Frontal cortex (tissue), 3 donors: ENCODE measurements at regions not wholly inside any gene's neighbourhood (a gene's known extent, or its start where the extent isn't known, plus 50 kb on each side); places are given as distances from the start of the nearest gene placed in this dataset.
"Not testable (repeated sequence)": the region's sequence is repeated elsewhere in the genome, so short reads cannot be mapped to it uniquely, and the experiment has no call there.

Experiments
- DNase-seq, 2 donors: peaks; one replicate each; pipeline ENCODE4 v3.0.0; 2012; ENCODE audit warnings: low spot score in 2 of 2
- FAIRE-seq: peaks from 2 replicates; lab custom pipeline; 2012; peaks lifted over from hg19 to GRCh38; lab: Jason Lieb, UNC
- donor health status: control.
- donor health status: control.
- donor health status: control.

DNA sequence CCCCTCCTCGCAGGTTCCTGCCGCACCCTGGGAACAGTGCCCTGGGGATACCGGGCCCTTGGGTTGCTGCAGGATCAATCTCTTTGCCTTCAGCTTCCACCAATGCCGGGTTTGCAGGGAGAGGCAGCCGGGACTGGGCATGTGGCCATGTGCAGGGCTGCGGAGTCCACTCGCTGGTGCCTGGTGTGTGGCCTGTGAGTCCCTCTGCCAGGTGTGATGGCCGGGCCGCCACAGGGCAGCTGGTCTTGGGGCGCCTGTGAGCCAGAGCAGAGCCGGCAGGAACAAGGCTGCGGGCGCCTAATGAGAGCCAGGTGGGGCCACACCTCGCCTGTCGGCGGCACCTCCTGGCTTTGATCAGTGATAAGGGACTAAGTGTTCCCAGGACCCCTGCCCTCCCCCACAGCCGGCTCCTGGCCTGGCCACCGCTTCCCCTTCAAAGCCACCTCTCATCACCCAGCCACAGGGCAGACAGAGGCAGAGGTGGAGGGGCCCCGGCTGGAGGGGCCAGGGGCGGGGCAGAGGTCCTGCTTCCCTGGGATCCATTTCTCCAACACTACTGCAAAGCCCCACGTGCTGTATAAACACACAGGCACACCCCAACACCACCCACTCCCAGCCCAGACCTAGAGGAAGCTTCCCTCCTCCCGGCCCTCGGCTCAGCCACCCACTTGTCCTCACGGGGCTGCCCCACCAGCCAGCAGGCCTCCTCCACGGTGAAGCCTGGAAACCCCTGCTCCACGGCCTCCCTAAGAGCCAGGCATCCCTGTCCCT lies 132.7 kb downstream of the CPZ start:
- DNase-seq (no peak), FAIRE-seq (no peak)

DNA sequence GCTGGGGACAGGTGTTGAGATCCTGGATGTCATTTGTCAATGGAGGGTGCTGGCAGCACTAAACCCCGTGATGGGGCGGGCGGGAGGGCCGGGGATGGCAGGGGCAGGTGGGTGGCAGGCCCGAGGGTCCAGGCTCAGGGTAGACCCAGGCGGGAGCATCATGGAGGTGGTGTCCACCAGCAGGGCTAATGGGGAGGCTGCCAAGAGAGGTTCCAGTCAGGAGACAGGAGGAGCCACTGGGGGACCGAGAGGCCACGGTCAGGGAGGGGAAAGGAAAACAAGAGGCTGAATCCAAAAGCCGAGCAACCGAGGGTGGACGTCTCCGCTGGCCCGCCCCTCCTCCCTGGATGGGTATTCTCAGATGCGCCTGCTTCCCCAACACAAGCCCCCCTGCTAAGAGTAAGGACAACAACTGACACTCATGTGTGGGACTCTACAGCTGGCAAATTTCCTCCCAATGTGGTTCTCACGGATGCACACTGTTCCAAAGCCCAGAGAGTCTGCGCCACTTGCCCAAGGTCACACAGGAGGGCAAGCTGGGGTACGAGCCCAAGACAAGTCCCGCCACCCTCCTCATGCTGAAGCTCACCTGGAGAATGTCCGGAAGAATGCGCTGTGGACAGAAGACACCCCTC lies 132.0 kb downstream of the CPZ start:
- FAIRE-seq, result no peak
- no peak for DNase-seq

DNA sequence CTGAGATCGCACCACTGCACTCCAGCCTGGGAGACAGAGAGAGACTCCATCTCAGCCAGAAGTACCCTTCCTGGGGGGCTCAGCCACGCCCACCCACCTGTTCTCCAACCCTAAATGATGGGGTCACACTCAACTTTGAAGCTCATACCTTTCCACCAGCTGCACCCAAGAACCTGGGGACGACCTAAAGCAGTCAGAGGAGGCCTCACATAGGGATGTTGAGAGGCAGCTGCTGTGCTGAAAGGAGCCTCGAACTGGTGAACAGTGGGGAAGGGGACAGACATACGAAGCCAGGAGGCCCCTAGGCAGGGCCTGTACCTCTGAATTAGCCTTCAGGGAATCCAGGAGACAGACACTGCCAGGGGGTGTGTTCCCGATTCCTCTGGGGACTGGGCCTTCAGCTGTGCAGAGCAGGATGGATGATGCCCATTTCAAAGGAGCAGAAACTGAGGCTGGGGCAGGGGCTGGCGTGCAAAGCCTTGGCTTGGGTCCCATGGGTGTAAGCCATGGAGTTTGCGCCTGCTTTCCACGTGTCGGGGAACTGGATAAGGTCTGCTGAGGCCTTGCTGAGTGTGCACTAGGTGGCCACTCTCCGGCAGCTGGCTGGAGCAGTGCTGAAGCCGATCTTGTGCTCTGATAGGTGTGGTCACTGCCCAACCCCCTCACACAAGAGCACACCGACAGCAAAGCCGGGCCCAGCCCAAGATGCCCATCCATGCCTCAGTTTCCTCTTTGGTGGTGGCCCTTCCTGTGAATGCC lies 130.8 kb downstream of the CPZ start:
- FAIRE-seq (no peak), DNase-seq (no peak)

GRCh38 chr4:8722556-8722955 lies 130.0 kb downstream of the CPZ start:
- FAIRE-seq (no peak), DNase-seq (no peak)

GRCh38 chr4:8721621-8722020 lies 129.1 kb downstream of the CPZ start:
- DNase-seq (no peak), FAIRE-seq (no peak)

- FAIRE-seq (no peak), DNase-seq (no peak)
These were observed 126.9 kb downstream of the CPZ start for GRCh38 chr4:8719421-8719820.

- not testable (repeated sequence) for FAIRE-seq
These were observed 124.9 kb downstream of the CPZ start for GRCh38 chr4:8717470-8717869.

GRCh38 chr4:8710946-8711345 lies 118.4 kb downstream of the CPZ start:
- DNase-seq (no peak), FAIRE-seq (no peak)

More at GRCh38 chr4:8717470-8717869, 124.9 kb downstream of the CPZ start:
- not testable (repeated sequence) for DNase-seq

DNA sequence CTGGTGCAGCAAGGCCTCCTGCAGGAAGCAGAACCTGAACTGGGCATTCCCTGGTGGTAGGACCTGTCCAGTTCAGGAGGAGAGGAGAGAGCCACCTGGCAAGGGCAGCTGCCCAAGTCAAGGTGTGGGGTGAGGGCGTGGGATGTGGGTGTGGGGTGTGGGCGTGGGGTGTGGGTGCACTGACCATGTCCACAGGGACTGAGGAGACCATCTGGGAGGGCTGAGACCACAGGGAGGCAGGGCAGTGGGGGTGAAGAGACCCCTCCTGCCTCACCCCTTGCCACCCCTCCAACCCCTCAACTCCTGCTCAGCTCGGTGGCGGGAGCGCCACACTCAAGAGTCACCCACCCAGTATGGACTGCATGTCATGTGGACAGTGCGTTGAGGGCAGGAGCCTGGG lies 117.9 kb downstream of the CPZ start:
- FAIRE-seq, result no peak

GRCh38 chr4:8709729-8710360 lies 117.3 kb downstream of the CPZ start:
- FAIRE-seq (no peak), DNase-seq (no peak)

More for the DNA sequence above, 117.9 kb downstream of the CPZ start:
- DNase-seq, result no peak

DNA sequence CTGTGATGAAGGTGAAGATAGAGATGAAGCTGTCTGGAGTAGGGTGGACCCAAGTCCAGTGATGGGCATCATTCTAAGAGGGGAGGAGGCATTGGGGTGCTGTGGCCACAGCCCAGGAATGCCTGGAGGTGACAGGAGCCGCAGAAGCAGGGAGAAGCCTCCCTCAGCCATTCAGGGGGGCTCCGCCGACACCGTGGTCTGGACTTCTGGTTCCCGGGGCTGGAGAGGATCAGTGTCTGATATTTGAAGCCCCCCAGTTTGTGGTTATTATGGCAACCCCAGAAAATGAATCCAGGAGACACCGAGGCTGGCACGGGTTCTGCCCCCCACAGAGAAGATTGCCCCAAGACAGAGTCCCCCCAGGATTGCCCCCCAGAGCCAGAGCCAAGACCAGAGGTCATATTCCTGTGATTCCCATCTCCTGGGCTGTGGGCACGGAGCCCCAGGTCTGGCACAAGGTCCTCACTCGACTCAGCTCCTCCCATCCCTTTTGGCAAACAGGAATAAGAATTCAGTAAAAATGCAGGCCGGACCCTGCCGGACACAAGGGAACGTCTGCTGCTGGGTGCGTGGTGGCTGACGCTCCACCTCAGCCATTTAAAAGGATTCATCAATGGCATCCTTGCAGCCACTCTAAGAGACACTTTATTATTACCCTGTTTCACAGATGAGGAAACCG lies 116.6 kb downstream of the CPZ start:
- no peak for FAIRE-seq
- DNase-seq, result no peak

DNA sequence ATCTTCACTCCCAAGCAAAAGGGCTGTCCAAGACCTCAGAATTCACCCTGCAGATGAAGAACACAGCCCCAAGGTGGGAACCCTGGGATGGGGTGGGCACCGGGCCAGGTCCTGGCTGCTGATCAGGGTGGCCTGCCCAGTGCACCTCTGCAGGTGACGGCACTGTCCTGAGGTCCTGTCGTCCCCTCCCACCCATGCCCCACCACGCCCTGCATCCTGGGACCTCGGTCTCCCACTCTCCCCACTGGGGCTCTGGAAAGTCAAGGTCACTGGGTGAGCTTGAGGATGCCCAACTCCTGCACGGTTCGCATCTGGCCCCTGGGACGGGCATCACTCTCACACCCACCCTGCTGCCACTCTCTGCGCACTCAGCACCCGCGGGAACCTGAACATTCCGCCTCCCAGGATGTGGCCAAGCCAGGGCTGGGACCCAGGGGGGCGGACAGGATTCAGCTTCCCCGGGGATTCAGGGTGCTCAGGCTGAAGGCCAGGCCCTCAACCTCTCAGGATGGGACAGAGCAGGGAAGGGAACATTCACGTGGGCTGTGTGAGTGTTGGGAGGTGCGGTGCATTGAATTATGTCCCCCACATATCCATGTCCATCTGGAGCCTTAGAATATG lies 115.9 kb downstream of the CPZ start:
- FAIRE-seq, result no peak
- no peak for DNase-seq

DNA sequence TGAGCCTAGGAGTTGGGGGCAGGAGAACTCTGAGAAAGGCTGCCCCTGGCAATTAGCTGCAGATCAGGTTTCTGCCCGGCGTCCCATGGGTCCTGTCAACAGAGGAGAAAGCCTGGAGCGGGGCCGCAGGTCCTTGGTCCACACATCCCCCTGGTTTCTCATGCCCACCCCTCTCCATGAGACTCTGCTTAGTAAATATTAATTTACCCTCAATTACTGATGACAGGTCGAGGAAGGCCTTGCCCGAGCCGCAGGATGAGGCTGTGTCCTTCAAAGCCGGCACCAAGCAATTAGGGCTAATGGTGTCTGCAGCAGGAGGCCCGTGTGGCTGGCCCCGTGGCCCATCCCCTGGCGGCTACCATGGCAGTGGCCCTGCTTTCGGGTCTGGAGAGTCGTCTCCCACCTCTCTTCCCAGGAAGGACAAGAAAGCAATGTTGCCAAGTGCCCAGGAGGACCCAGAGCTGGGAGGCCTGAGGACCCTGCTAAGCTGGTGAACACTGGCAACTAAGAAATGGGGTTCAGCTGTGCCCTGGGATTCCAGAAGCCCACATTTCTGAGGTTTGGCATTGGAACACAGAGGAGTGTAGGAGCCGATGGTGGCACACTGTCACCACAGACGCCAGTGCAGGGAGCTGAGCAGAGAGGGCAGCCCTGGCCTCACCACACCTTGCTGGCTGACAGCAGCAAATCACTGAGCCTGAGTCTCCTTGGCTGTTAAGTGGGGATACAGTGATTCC lies 114.6 kb downstream of the CPZ start:
- FAIRE-seq (no peak), DNase-seq (no peak)

GRCh38 chr4:8706216-8707044 lies 113.9 kb downstream of the CPZ start:
- FAIRE-seq (no peak), DNase-seq (no peak)

DNA sequence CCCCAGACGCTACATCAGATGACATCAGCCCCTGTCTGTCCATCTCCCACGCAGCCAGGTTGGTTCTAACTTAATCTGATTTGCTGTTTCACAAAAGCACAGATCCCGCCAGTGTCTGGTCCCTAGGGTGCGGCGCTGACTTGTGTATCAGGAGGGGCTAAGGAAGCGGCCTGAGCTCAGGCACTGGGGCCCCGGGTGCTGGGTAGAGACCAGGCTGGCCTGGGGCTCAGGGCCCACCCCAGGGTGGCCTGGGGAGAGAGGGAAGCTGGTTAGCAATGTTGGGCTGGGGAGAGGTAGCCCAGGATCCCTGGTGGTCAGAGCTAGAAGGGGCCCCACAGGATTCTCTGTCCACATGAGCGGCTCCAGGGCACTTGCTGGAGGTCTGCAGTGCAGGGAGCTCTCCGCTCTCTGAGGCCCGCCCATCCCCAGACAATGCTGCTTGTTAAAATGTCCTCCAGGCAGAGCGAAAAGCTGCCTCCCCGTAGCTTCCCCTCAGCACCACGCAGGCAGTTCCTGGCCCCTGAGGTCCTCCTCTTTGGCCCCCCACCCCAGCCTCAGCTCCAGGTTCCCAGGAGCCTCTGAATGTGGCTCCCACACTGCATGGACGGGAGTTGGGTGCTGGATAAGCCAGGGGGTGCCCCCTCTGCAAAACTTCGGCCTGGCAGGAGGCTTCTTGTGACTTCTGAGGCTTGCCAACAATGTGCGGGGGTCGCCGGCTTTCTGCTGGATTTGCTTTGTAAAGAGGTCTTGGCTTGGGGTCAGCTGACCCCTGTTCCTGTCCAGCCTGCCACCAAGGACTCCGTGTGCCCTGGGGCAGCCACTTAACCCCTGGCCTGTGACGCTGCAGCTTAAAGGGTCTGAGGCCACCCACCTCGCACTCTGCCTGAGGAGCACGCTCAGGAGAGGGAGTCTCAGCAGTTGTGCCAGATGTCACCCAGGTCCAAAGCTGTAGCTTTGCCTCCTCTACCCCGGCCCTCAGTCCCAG lies 112.9 kb downstream of the CPZ start:
- DNase-seq (no peak), FAIRE-seq (no peak)

- no peak for FAIRE-seq
- DNase-seq, result no peak
These were observed 112.1 kb downstream of the CPZ start for GRCh38 chr4:8704632-8705031.
